ACHN (cell line): ENCODE measurements at regions not wholly inside any gene's neighbourhood (a gene's known extent, or its start where the extent isn't known, plus 50 kb on each side); places are given as distances from the start of the nearest gene placed in this dataset.
A peak's percentile ranks its signal among the peaks of the same experiment; 100 is the strongest.

Experiments
- DNase-seq: peaks from one replicate; pipeline ENCODE4 v3.0.0-alpha.2; 2015
- in situ Hi-C: cut with HindIII; loops from 2 replicates; pipeline ENCODE4 v1.10.0; 2017; ENCODE audit warnings: low sequenced_read_pairs, low pct_ligation_motif_present, low pct_unique_long_range_greater_than_20kb

GRCh38 chr3:124600765-124601164 is 129.5 kb upstream of the UMPS start:
- DNase-seq, result no peak
- in situ Hi-C loops, result no loop called here

GRCh38 chr3:124601190-124601589 is 129.1 kb upstream of the UMPS start:
- DNase-seq, result no peak
- in situ Hi-C loops, result no loop called here

GRCh38 chr3:124602980-124603627 is 127.1 kb upstream of the UMPS start:
- no peak for DNase-seq
- in situ Hi-C loops, result no loop called here

GRCh38 chr3:124605781-124606579 is 124.3 kb upstream of the UMPS start:
- in situ Hi-C loops, result no loop called here

GRCh38 chr3:124607163-124607562 is 123.1 kb upstream of the UMPS start:
- in situ Hi-C loops, result no loop called here
- no peak for DNase-seq

More at GRCh38 chr3:124605781-124606579, 124.3 kb upstream of the UMPS start:
- DNase-seq, result no peak

GRCh38 chr3:124609402-124609801 is 120.8 kb upstream of the UMPS start:
- in situ Hi-C loops, result no loop called here
- DNase-seq, result no peak

- in situ Hi-C loops, result no loop called here
- no peak for DNase-seq
Measured at GRCh38 chr3:124610130-124610529, 120.1 kb upstream of the UMPS start.

- in situ Hi-C loops, result no loop called here
- DNase-seq, result no peak
Measured at GRCh38 chr3:124611520-124611919, 118.7 kb upstream of the UMPS start.

- in situ Hi-C loops, result no loop called here
- no peak for DNase-seq
Measured at GRCh38 chr3:124615896-124616543, 114.2 kb upstream of the UMPS start.

- DNase-seq, result no peak
- in situ Hi-C loops, result no loop called here
Measured at GRCh38 chr3:124617177-124617576, 113.1 kb upstream of the UMPS start.

GRCh38 chr3:124619887-124620599 is 110.2 kb upstream of the UMPS start:
- in situ Hi-C loops, result no loop called here
- DNase-seq, result no peak

GRCh38 chr3:124620600-124621063 is 109.6 kb upstream of the UMPS start:
- DNase-seq, result peak; percentile 37
- in situ Hi-C loops, result no loop called here

GRCh38 chr3:124621498-124621897 is 108.8 kb upstream of the UMPS start:
- in situ Hi-C loops, result no loop called here

GRCh38 chr3:124625074-124625473 is 105.2 kb upstream of the UMPS start:
- no peak for DNase-seq
- in situ Hi-C loops, result no loop called here

More at GRCh38 chr3:124621498-124621897, 108.8 kb upstream of the UMPS start:
- DNase-seq, result no peak

GRCh38 chr3:124627501-124627908 is 102.7 kb upstream of the UMPS start:
- DNase-seq, result no peak
- in situ Hi-C loops, result no loop called here

- DNase-seq, result no peak
- in situ Hi-C loops, result no loop called here
Measured at GRCh38 chr3:124628863-124629262, 101.4 kb upstream of the UMPS start.

- DNase-seq, result no peak
- in situ Hi-C loops, result no loop called here
Measured at GRCh38 chr3:124629497-124629896, 100.8 kb upstream of the UMPS start.

GRCh38 chr3:124630960-124631359 is 99.3 kb upstream of the UMPS start:
- DNase-seq, result no peak
- in situ Hi-C loops, result no loop called here

GRCh38 chr3:124631727-124632126 is 98.5 kb upstream of the UMPS start:
- in situ Hi-C loops, result no loop called here
- no peak for DNase-seq
